SK-N-SH (cell line): ENCODE measurements at regions not wholly inside any gene's neighbourhood (a gene's known extent, or its start where the extent isn't known, plus 50 kb on each side); places are given as distances from the start of the nearest gene placed in this dataset.
A peak's percentile ranks its signal among the peaks of the same experiment; 100 is the strongest.

Source experiments
- CTCF ChIA-PET: fragments of 300-600, 350-600 bp; formaldehyde crosslinking; extraction: SDS; loops from one replicate; lab custom pipeline; 2021; lab: Yijun Ruan, JAX
- POLR2A ChIA-PET: fragments of 350-600 bp; sonication (Branson Sonifier 250); formaldehyde crosslinking; extraction: SDS; loops from one replicate; lab custom pipeline; 2020; ENCODE audit warnings: antibody characterized with exemption, inconsistent platforms; lab: Yijun Ruan, JAX
- DNase-seq: peaks from one replicate; pipeline ENCODE4 v3.0.0; 2012
- H2AFZ ChIP-seq: fragments of 200-600 bp; sonication (generic); 2 replicates; pipeline ENCODE4 v1.8.1; 2016; ENCODE audit warnings: antibody characterized with exemption, mild to moderate bottlenecking, low read depth
- H3F3A ChIP-seq: fragments of 200-600 bp; sonication (generic); replicated peaks from 2 replicates; pipeline ENCODE3; 2016; ENCODE audit warnings: antibody characterized with exemption, mild to moderate bottlenecking; ENCODE audit not compliant: insufficient read depth
- H3K27ac ChIP-seq, 2 experiments: fragments of 200-500 bp in 1 of 2; fragments of 200-600 bp in 1 of 2; sonication (Bioruptor generic) in 1 of 2; sonication (generic), shearing (Covaris generic) in 1 of 2; 2 replicates each; pipeline versions ENCODE4 v1.5.1 to v1.6.1; 2014 to 2016; ENCODE audit warnings: low read depth in 2 of 2, inconsistent platforms in 1 of 2, low read length in 1 of 2, mild to moderate bottlenecking in 1 of 2, mixed read lengths in 1 of 2
- H3K27me3 ChIP-seq: fragments of 200-600 bp; sonication (generic), shearing (Covaris generic); 2 replicates; pipeline ENCODE4 v1.6.1; 2016; ENCODE audit warnings: mixed run types; ENCODE audit not compliant: insufficient read depth
- H3K36me3 ChIP-seq, 2 experiments: fragments of 200-500 bp in 1 of 2; fragments of 200-600 bp in 1 of 2; sonication (Bioruptor generic) in 1 of 2; sonication (generic) in 1 of 2; replicated peaks in 1 of 2; 2 replicates each; pipeline versions ENCODE3 to v1.5.1; 2014 to 2016; ENCODE audit warnings: low read length in 1 of 2, mild to moderate bottlenecking in 1 of 2; ENCODE audit not compliant: insufficient read depth in 2 of 2, control insufficient read depth in 1 of 2
- H3K4me1 ChIP-seq, 2 experiments: fragments of 200-500 bp in 1 of 2; fragments of 200-600 bp in 1 of 2; sonication (Bioruptor generic) in 1 of 2; sonication (generic), shearing (Covaris generic) in 1 of 2; 2 replicates each; pipeline versions ENCODE4 v1.5.1 to v1.6.1; 2014 to 2016; ENCODE audit warnings: low read depth in 1 of 2, low read length in 1 of 2, mixed run types in 1 of 2; ENCODE audit not compliant: insufficient read depth in 2 of 2, control insufficient read depth in 1 of 2
- H3K4me2 ChIP-seq: fragments of 200-600 bp; sonication (generic), shearing (Covaris generic); 2 replicates; pipeline ENCODE4 v1.6.1; 2017; ENCODE audit warnings: mixed run types
- H3K4me3 ChIP-seq, 2 experiments: fragments of 200-500 bp in 1 of 2; fragments of 200-600 bp in 1 of 2; sonication (Bioruptor generic) in 1 of 2; sonication (generic), shearing (Covaris generic) in 1 of 2; 2 replicates each; pipeline versions ENCODE4 v1.5.1 to v1.8.1; 2014 to 2016; ENCODE audit warnings: low read depth in 2 of 2, inconsistent platforms in 1 of 2, low read length in 1 of 2, mild to moderate bottlenecking in 1 of 2, mixed read lengths in 1 of 2, moderate library complexity in 1 of 2
- H3K79me2 ChIP-seq: fragments of 200-600 bp; sonication (generic); 2 replicates; pipeline ENCODE4 v1.8.1; 2017; ENCODE audit warnings: mild to moderate bottlenecking; ENCODE audit not compliant: insufficient read depth
- H3K9ac ChIP-seq: fragments of 200-600 bp; sonication (generic); 2 replicates; pipeline ENCODE4 v1.6.1; 2017; ENCODE audit warnings: mixed run types
- H3K9me2 ChIP-seq: fragments of 200-600 bp; sonication (generic); 2 replicates; pipeline ENCODE4 v1.6.1; 2017; ENCODE audit warnings: mixed run types
- H3K9me3 ChIP-seq: fragments of 200-600 bp; sonication (generic); 2 replicates; pipeline ENCODE4 v1.6.1; 2017; ENCODE audit warnings: mixed run types, mild to moderate bottlenecking, moderate library complexity
- H4K20me1 ChIP-seq: fragments of 200-600 bp; sonication (generic); 2 replicates; pipeline ENCODE4 v1.6.1; 2017; ENCODE audit warnings: mild to moderate bottlenecking, mixed run types; ENCODE audit not compliant: insufficient read depth
- CHD2 ChIP-seq: fragments of 150-350 bp; IDR thresholded peaks from 2 replicates; pipeline ENCODE4 v1.6.1; 2018; ENCODE audit warnings: low read length; ENCODE audit not compliant: partially characterized antibody
- ELF1 ChIP-seq: IDR thresholded peaks from 2 replicates; pipeline ENCODE4 v1.4.0; 2012
- EP300 ChIP-seq, 2 experiments: IDR thresholded peaks; 2 replicates each; pipeline versions ENCODE4 v1.4.0 to v1.6.1; 2012; ENCODE audit warnings: borderline replicate concordance in 1 of 2, low read depth in 1 of 2, low read length in 1 of 2
- EZH2phosphoT487 ChIP-seq: fragments of 200-600 bp; sonication (generic); IDR thresholded peaks from 2 replicates; pipeline ENCODE4 v1.6.1; 2017; ENCODE audit warnings: low read depth, mixed run types, mild to moderate bottlenecking, antibody characterized with exemption, moderate library complexity, borderline replicate concordance
- FOSL2 ChIP-seq: IDR thresholded peaks from 2 replicates; pipeline ENCODE4 v1.4.0; 2012; ENCODE audit warnings: low read depth, mild to moderate bottlenecking, moderate library complexity, borderline replicate concordance
- FOXJ3 ChIP-seq: sonication (generic); formaldehyde crosslinking; IDR thresholded peaks from 2 replicates; pipeline ENCODE4 v1.5.1; 2020; ENCODE audit warnings: mild to moderate bottlenecking, missing genetic modification reagents
- FOXM1 ChIP-seq: IDR thresholded peaks from 2 replicates; pipeline ENCODE4 v1.4.0; 2012; ENCODE audit warnings: low read depth, mild to moderate bottlenecking
- GABPA ChIP-seq: IDR thresholded peaks from 2 replicates; pipeline ENCODE4 v1.4.0; 2012; ENCODE audit warnings: low read depth, mild to moderate bottlenecking
- GATA2 ChIP-seq: sonication (generic); formaldehyde crosslinking; IDR thresholded peaks from 2 replicates; pipeline ENCODE4 v1.5.0; 2020; ENCODE audit warnings: mild to moderate bottlenecking, missing genetic modification reagents
- MEF2A ChIP-seq: IDR thresholded peaks from 2 replicates; pipeline ENCODE4 v1.4.0; 2012; ENCODE audit warnings: low read depth, borderline replicate concordance
- MXI1 ChIP-seq: IDR thresholded peaks from 2 replicates; pipeline ENCODE4 v1.6.1; 2012; ENCODE audit warnings: mild to moderate bottlenecking, low read depth, low read length, improper control_type of control experiment
- NFIC ChIP-seq: IDR thresholded peaks from 2 replicates; pipeline ENCODE4 v1.4.0; 2012; ENCODE audit warnings: borderline replicate concordance
- NRF1 ChIP-seq: IDR thresholded peaks from 2 replicates; pipeline ENCODE4 v1.6.1; 2012; ENCODE audit warnings: low read depth, mild to moderate bottlenecking, low read length
- POLR2AphosphoS5 ChIP-seq: IDR thresholded peaks from 2 replicates; pipeline ENCODE4 v1.6.1; 2012; ENCODE audit warnings: low read depth, low read length
- RAD21 ChIP-seq: IDR thresholded peaks from 2 replicates; pipeline ENCODE4 v1.6.1; 2012; ENCODE audit warnings: mild to moderate bottlenecking, low read length
- RCOR1 ChIP-seq: fragments of 150-350 bp; IDR thresholded peaks from 2 replicates; pipeline ENCODE4 v1.6.1; 2017; ENCODE audit warnings: antibody characterized with exemption, low read length
- RFX5 ChIP-seq: IDR thresholded peaks from 2 replicates; pipeline ENCODE4 v1.6.1; 2012; ENCODE audit warnings: mild to moderate bottlenecking, improper control_type of control experiment, low read length
- RXRA ChIP-seq: IDR thresholded peaks from 2 replicates; pipeline ENCODE4 v1.4.0; 2012; ENCODE audit warnings: low read depth, mild to moderate bottlenecking, borderline replicate concordance
- SMC3 ChIP-seq: IDR thresholded peaks from 2 replicates; pipeline ENCODE4 v1.6.1; 2012; ENCODE audit warnings: low read depth, low read length, improper control_type of control experiment
- TAF1 ChIP-seq: IDR thresholded peaks from 2 replicates; pipeline ENCODE4 v1.6.1; 2012; ENCODE audit warnings: low read depth, mild to moderate bottlenecking, low read length, moderate library complexity, borderline replicate concordance
- TCF12 ChIP-seq: IDR thresholded peaks from 2 replicates; pipeline ENCODE4 v1.4.0; 2012
- TEAD4 ChIP-seq: IDR thresholded peaks from 2 replicates; pipeline ENCODE4 v1.4.0; 2012; ENCODE audit warnings: mild to moderate bottlenecking, borderline replicate concordance; ENCODE audit not compliant: insufficient read depth
- USF1 ChIP-seq: IDR thresholded peaks from 2 replicates; pipeline ENCODE4 v1.4.0; 2012; ENCODE audit warnings: low read depth, borderline replicate concordance
- USF2 ChIP-seq: fragments of 150-350 bp; IDR thresholded peaks from 2 replicates; pipeline ENCODE4 v1.6.1; 2017; ENCODE audit warnings: antibody characterized with exemption, low read length, low read depth, borderline replicate concordance
- YY1 ChIP-seq: IDR thresholded peaks from 2 replicates; pipeline ENCODE4 v1.4.0; 2012; ENCODE audit warnings: low read depth, mild to moderate bottlenecking
- WGBS: methylation state at CpG from one replicate; pipeline ENCODE4 v1.1.6; 2017; ENCODE audit warnings: low lambda C conversion rate; 5-methylcytosine and 5-hydroxymethylcytosine counted together
- TF ChIP-seq, protein P1 (sequence below): IDR thresholded peaks from 2 replicates; pipeline ENCODE4 v1.4.0; 2012; ENCODE audit warnings: low read depth

DNA sequence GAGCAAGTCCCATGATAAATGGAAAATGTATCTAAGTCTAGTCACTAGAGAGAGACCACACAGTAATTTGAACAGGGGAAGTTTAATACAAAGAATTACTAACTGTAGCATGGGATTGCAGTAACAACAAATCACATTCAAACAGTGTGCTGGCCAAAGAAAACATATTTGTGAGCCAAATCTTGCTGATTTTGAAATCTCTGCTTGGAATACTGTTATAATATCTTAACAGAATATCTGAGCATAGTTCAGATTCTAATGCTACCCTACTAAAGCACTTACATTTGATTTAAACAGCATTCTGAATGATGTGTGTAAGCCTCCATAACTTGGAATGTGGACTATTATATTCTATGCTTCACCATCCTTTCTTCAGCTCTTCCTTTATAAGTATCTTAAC is 270.0 kb upstream of the BRINP3 start:
- H3K4me1 ChIP-seq = peaks cover 0 to 4% of the 10 kb centered on the region in 2 experiments; a peak in 2 of 4 replicates
- POLR2A ChIA-PET = no interaction called here
- no peak overlapping the region for H2AFZ ChIP-seq
- H3F3A ChIP-seq = no peaks in the 10 kb centered on the region
- no peaks in the 10 kb centered on the region for H3K9me3 ChIP-seq
- H3K79me2 ChIP-seq = no peaks in the 10 kb centered on the region
- no peaks in the 10 kb centered on the region for H4K20me1 ChIP-seq
- no peak overlapping the region for H3K4me3 ChIP-seq
- no peak for TF ChIP-seq CHD2
- TF ChIP-seq GATA2 (CRISPR knock-in tag) = no peak
- TF ChIP-seq TAF1 = no peak
- no peak for TF ChIP-seq NFIC
- TF ChIP-seq RXRA = no peak
- no peak for TF ChIP-seq GABPA
- TF ChIP-seq, protein P1, sequence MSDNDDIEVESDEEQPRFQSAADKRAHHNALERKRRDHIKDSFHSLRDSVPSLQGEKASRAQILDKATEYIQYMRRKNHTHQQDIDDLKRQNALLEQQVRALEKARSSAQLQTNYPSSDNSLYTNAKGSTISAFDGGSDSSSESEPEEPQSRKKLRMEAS = no peak
- no peak for TF ChIP-seq RFX5
- TF ChIP-seq EZH2phosphoT487 = no peak
- no peak for TF ChIP-seq ELF1
- TF ChIP-seq NRF1 = no peak
- no peak for TF ChIP-seq USF1
- no peak for TF ChIP-seq POLR2AphosphoS5
- no peak for TF ChIP-seq SMC3
- TF ChIP-seq FOXJ3 (CRISPR knock-in tag) = no peak
- no peak for TF ChIP-seq TCF12
- TF ChIP-seq, all 33 proteins: peak for 0
- peak overlapping the region in 1 of 2 experiments; percentile 50; a peak in 1 of 4 replicates for H3K27ac ChIP-seq
- H3K27me3 ChIP-seq = no peaks in the 10 kb centered on the region
- no peaks in the 10 kb centered on the region for H3K9me2 ChIP-seq
- no peak overlapping the region for H3K9ac ChIP-seq
- no peak overlapping the region for H3K4me2 ChIP-seq
- no peaks in the 10 kb centered on the region for H3K36me3 ChIP-seq
- CTCF ChIA-PET = no interaction called here
- DNase-seq = no peak

DNA sequence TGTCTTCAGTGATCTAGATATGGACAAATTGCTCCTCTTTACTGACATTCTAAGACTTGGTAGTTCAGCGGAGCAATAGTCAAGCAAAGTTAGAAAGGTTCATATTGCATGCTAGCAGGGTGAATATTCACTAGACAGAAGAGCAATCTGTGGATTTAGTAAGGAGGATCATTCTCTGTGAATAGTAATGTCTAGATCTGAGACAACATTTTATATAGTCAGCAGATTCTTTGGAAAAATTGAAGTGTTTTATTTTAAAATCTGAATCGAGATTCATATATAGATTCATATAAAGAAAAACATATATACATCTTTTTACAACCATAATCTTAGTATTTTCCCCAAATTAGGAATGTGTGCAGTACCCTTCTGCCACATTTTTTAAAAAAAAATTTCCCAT is 274.5 kb upstream of the BRINP3 start:
- 21% methylated on average over 2 of the region's 2 CpGs for WGBS
- TF ChIP-seq FOSL2 = no peak
- TF ChIP-seq USF2 = no peak
- no peak for TF ChIP-seq RCOR1
- TF ChIP-seq SMC3 = no peak
- no peak for TF ChIP-seq EP300 (IDR thresholded peaks at IDR 0.05; ENCODE audit: borderline replicate concordance in 1 of 2, low read depth in 1 of 2, low read length in 1 of 2)
- no peak for TF ChIP-seq RAD21
- TF ChIP-seq, protein P1 = no peak
- TF ChIP-seq POLR2AphosphoS5 = no peak
- TF ChIP-seq MEF2A = no peak
- TF ChIP-seq TCF12 = no peak
- no peak for TF ChIP-seq YY1
- no peak for TF ChIP-seq MXI1
- no peak for TF ChIP-seq GABPA
- TF ChIP-seq FOXM1 = no peak
- TF ChIP-seq RFX5 = no peak
- TF ChIP-seq TEAD4 = no peak

More for the DNA sequence above, 274.5 kb upstream of the BRINP3 start:
- no peaks in the 10 kb centered on the region for H4K20me1 ChIP-seq
- no peaks in the 10 kb centered on the region for H3K79me2 ChIP-seq
- no peaks in the 10 kb centered on the region for H3K36me3 ChIP-seq
- no peak overlapping the region for H3K9ac ChIP-seq
- H3K4me3 ChIP-seq = no peak overlapping the region
- POLR2A ChIA-PET = no interaction called here
- H2AFZ ChIP-seq = no peak overlapping the region
- no peaks in the 10 kb centered on the region for H3F3A ChIP-seq
- peaks cover 0 to 4% of the 10 kb centered on the region in 2 experiments; a peak in 2 of 4 replicates for H3K4me1 ChIP-seq
- H3K27me3 ChIP-seq = no peaks in the 10 kb centered on the region
- CTCF ChIA-PET = no interaction called here
- no peak for DNase-seq
- H3K9me3 ChIP-seq = no peaks in the 10 kb centered on the region
- no peak overlapping the region for H3K27ac ChIP-seq
- H3K4me2 ChIP-seq = no peak overlapping the region
- H3K9me2 ChIP-seq = no peaks in the 10 kb centered on the region
